K562 (cell line): ENCODE measurements at regions not wholly inside any gene's neighbourhood (a gene's known extent, or its start where the extent isn't known, plus 50 kb on each side); places are given as distances from the start of the nearest gene placed in this dataset.

Experiments used
- ATAC-seq: fragments of 200-7000 bp; cut with Tn5 transposase; 3 replicates; pipeline ENCODE4 v1.9.1; 2020; ENCODE audit warnings: moderate library complexity
- BruUV-seq: library from RNA; stranded (reverse); fragments of 400-500 nt; replicated peaks from 2 replicates; lab custom pipeline; 2021; lab: Mats Ljungman, UMichigan
- CTCF ChIA-PET: fragments of 300-600 bp; formaldehyde crosslinking; extraction: SDS; loops from one replicate; lab custom pipeline; 2021; ENCODE audit warnings: low intra/inter-chr PET ratio; lab: Yijun Ruan, JAX
- POLR2A ChIA-PET: fragments of 300-600, 350-650 bp; sonication (Branson Sonifier 250); formaldehyde crosslinking; extraction: SDS; loops from one replicate; lab custom pipeline; 2021; ENCODE audit warnings: antibody characterized with exemption, inconsistent platforms; lab: Yijun Ruan, JAX
- DNase-seq, 4 experiments: peaks; one replicate each; pipeline versions ENCODE4 v3.0.0 to v3.0.0-alpha.2; 2011 to 2018; ENCODE audit warnings: low spot score in 3 of 4, mixed read lengths in 3 of 4; ENCODE audit errors: extremely low read depth in 1 of 4
- FAIRE-seq: peaks from 2 replicates; lab custom pipeline; 2011; peaks lifted over from hg19 to GRCh38; lab: Jason Lieb, UNC
- H2AFZ ChIP-seq: 2 replicates; pipeline ENCODE4 v1.6.0; 2011; ENCODE audit warnings: low read depth, low read length, control low read depth, inconsistent platforms
- H3K27ac ChIP-seq: fragments of 200-600 bp; 3 replicates; pipeline ENCODE4 v1.8.0; 2011; ENCODE audit warnings: low read depth, mild to moderate bottlenecking, control low read depth, inconsistent platforms, low read length, moderate library complexity, mixed read lengths; ENCODE audit errors: extremely low read depth
- H3K27me3 ChIP-seq, 2 experiments: fragments of 300-600 bp in 1 of 2; 2 replicates in 1 of 2; 3 replicates in 1 of 2; pipeline versions ENCODE4 v1.6.0 to v1.8.0; 2011; ENCODE audit warnings: inconsistent platforms in 2 of 2, low read length in 2 of 2, mild to moderate bottlenecking in 1 of 2, mixed read lengths in 1 of 2, moderate library complexity in 1 of 2; ENCODE audit not compliant: control insufficient read depth in 2 of 2, insufficient read depth in 2 of 2
- H3K36me3 ChIP-seq: fragments of 300-600 bp; 3 replicates; pipeline ENCODE4 v1.8.0; 2011; ENCODE audit warnings: mild to moderate bottlenecking, low read length, inconsistent platforms; ENCODE audit not compliant: control insufficient read depth, insufficient read depth
- H3K4me1 ChIP-seq, 2 experiments: fragments of 200-600 bp in 1 of 2; replicated peaks in 1 of 2; 2 replicates in 1 of 2; 3 replicates in 1 of 2; pipeline versions ENCODE4 v1.5.1 to v1.8.0; 2011; ENCODE audit warnings: inconsistent platforms in 2 of 2, low read length in 2 of 2, mild to moderate bottlenecking in 1 of 2, mixed read lengths in 1 of 2, moderate library complexity in 1 of 2; ENCODE audit not compliant: control insufficient read depth in 2 of 2, insufficient read depth in 2 of 2
- H3K4me2 ChIP-seq: 2 replicates; pipeline ENCODE4 v1.6.1; 2011; ENCODE audit warnings: low read length, control low read depth, inconsistent platforms, mixed read lengths; ENCODE audit not compliant: insufficient read depth
- H3K4me3 ChIP-seq: fragments of 200-600 bp; sonication (generic), shearing (Covaris generic); 2 replicates; pipeline ENCODE4 v1.5.1; 2016; ENCODE audit warnings: control low read depth, inconsistent platforms
- H3K79me2 ChIP-seq: fragments of 200-600 bp; 3 replicates; pipeline ENCODE4 v1.8.0; 2011; ENCODE audit warnings: low read length, inconsistent platforms; ENCODE audit not compliant: control insufficient read depth, insufficient read depth
- H3K9ac ChIP-seq, 2 experiments: 2 replicates each; pipeline versions ENCODE4 v1.6.0 to v1.6.1; 2011; ENCODE audit warnings: low read depth in 2 of 2, low read length in 2 of 2, control low read depth in 1 of 2, inconsistent platforms in 1 of 2, mild to moderate bottlenecking in 1 of 2, mixed read lengths in 1 of 2; ENCODE audit not compliant: insufficient read depth in 1 of 2
- H3K9me1 ChIP-seq: one replicate; pipeline ENCODE4 v1.6.0; 2011; ENCODE audit warnings: inconsistent platforms, mild to moderate bottlenecking, low read length, moderate library complexity; ENCODE audit not compliant: control insufficient read depth, insufficient read depth
- H3K9me3 ChIP-seq: replicated peaks from 2 replicates; pipeline ENCODE4 v1.5.1; 2011; ENCODE audit warnings: low read depth, low read length, inconsistent platforms; ENCODE audit not compliant: control insufficient read depth, insufficient read depth
- H4K20me1 ChIP-seq: replicated peaks from 2 replicates; pipeline ENCODE4 v1.6.1; 2011; ENCODE audit warnings: low read length, inconsistent platforms, mixed read lengths; ENCODE audit not compliant: control insufficient read depth, insufficient read depth
- CAMTA2 ChIP-seq: fragments of 250-450 bp; sonication (Bioruptor Pico); conservative IDR thresholded peaks from 2 replicates; pipeline ENCODE4 v1.5.1; 2022
- CHD7 ChIP-seq: fragments of 200-600 bp; sonication (generic); IDR thresholded peaks from one replicate; pipeline ENCODE4 v1.6.1; 2012; ENCODE audit warnings: mild to moderate bottlenecking, low read depth, low read length, inconsistent platforms
- HMG20B ChIP-seq: fragments of 250-450 bp; sonication (Bioruptor Pico); IDR thresholded peaks from 2 replicates; pipeline ENCODE4 v1.5.0; 2021; ENCODE audit warnings: mild to moderate bottlenecking
- NKRF ChIP-seq: fragments of 450-650 bp; IDR thresholded peaks from 2 replicates; pipeline ENCODE4 v1.6.1; 2016; ENCODE audit warnings: borderline replicate concordance
- NR2C2 ChIP-seq, 2 experiments: fragments of 200-800 bp in 1 of 2; sonication (Bioruptor generic) in 1 of 2; sonication (generic) in 1 of 2; formaldehyde crosslinking in 1 of 2; IDR thresholded peaks; 2 replicates each; pipeline versions ENCODE4 v1.6.1 to v1.8.0; 2016 to 2022; ENCODE audit warnings: mild to moderate bottlenecking in 1 of 2, missing compliant biosample characterization in 1 of 2, missing genetic modification characterization in 1 of 2, missing genetic modification reagents in 1 of 2
- THRAP3 ChIP-seq: fragments of 450-650 bp; IDR thresholded peaks from 2 replicates; pipeline ENCODE4 v1.6.1; 2016; ENCODE audit warnings: mild to moderate bottlenecking, inconsistent platforms, borderline replicate concordance
- ZNF140 ChIP-seq: fragments of 250-450 bp; sonication (Bioruptor Pico); IDR thresholded peaks from 2 replicates; pipeline ENCODE4 v1.8.0; 2021; ENCODE audit warnings: moderate library complexity, mild to moderate bottlenecking, inconsistent platforms
- ZNF75A ChIP-seq: fragments of 450-650 bp; formaldehyde crosslinking; IDR thresholded peaks from 2 replicates; pipeline ENCODE4 v1.4.0; 2020; ENCODE audit warnings: mild to moderate bottlenecking
- ZNF778 ChIP-seq: fragments of 450-650 bp; formaldehyde crosslinking; IDR thresholded peaks from 2 replicates; pipeline ENCODE4 v1.4.0; 2020; ENCODE audit warnings: mild to moderate bottlenecking, moderate library complexity
- ZNF830 ChIP-seq: fragments of 250-450 bp; sonication (Bioruptor Pico); IDR thresholded peaks from 2 replicates; pipeline ENCODE4 v1.5.0; 2021; ENCODE audit warnings: mild to moderate bottlenecking
- WGBS: fragments of 100-300 bp; shearing (Covaris generic); methylation state at CpG from one replicate; pipeline ENCODE4 v1.1.6; 2016; ENCODE audit warnings: low coverage, mixed read lengths; ENCODE audit not compliant: insufficient coverage; ENCODE audit errors: missing lambda C conversion rate; 5-methylcytosine and 5-hydroxymethylcytosine counted together
- in situ Hi-C: fragments of 300-500 bp; cut with MboI; formaldehyde crosslinking; loops from 4 replicates; pipeline ENCODE4 v1.15.0; 2018; ENCODE audit warnings: inconsistent platforms, mixed read lengths
- intact Hi-C: fragments of 100-400 bp; cut with micrococcal nuclease; formaldehyde crosslinking; loops from 2 replicates; pipeline ENCODE4 v1.14.2; 2022

- no peaks in the 10 kb centered on the region for H3K36me3 ChIP-seq
- no TSS peak for BruUV-seq
- intact Hi-C loops (no loop called here), in situ Hi-C loops (no loop called here)
- 0% methylated on average over 4 of the region's 4 CpGs for WGBS
- DNase-seq (no peak), ATAC-seq (no peak), FAIRE-seq (no peak)
- no peak overlapping the region for H3K4me3 ChIP-seq
- no peak overlapping the region for H3K4me2 ChIP-seq
- H3K9me1 ChIP-seq = no peaks in the 10 kb centered on the region
- no peaks in the 10 kb centered on the region for H3K79me2 ChIP-seq
- POLR2A ChIA-PET = no interaction called here
- CTCF ChIA-PET = no interaction called here
- no peaks in the 10 kb centered on the region for H4K20me1 ChIP-seq
- no peak overlapping the region for H2AFZ ChIP-seq
- H3K9ac ChIP-seq = no peak overlapping the region
- H3K27me3 ChIP-seq = no peaks in the 10 kb centered on the region
- H3K9me3 ChIP-seq = no peaks in the 10 kb centered on the region
- H3K27ac ChIP-seq = no peak overlapping the region
- no peaks in the 10 kb centered on the region for H3K4me1 ChIP-seq
- no peak for TF ChIP-seq ZNF778 (CRISPR knock-in tag)
- no peak for TF ChIP-seq CHD7
- no peak for TF ChIP-seq THRAP3
- no peak for TF ChIP-seq CAMTA2 (CRISPR knock-in tag)
- no peak for TF ChIP-seq ZNF75A (CRISPR knock-in tag)
- TF ChIP-seq NR2C2 (CRISPR knock-in tag; IDR thresholded peaks at IDR 0.05) = no peak
- TF ChIP-seq NR2C2 (tag; IDR thresholded peaks at IDR 0.05) = no peak
- no peak for TF ChIP-seq ZNF140 (CRISPR knock-in tag)
- TF ChIP-seq HMG20B (CRISPR knock-in tag) = no peak
- no peak for TF ChIP-seq NKRF
- no peak for TF ChIP-seq ZNF830 (CRISPR knock-in tag)
Observed at GRCh38 chrX:67044029-67044653, 405.3 kb upstream of the EDA2R start.
